PFSK-1 (cell line): ENCODE measurements at regions not wholly inside any gene's neighbourhood (a gene's known extent, or its start where the extent isn't known, plus 50 kb on each side); places are given as distances from the start of the nearest gene placed in this dataset.

Experiments
- FOXP2 ChIP-seq: optimal IDR thresholded peaks from 2 replicates; pipeline ENCODE3; 2011; ENCODE audit warnings: borderline replicate concordance, control low read depth, inconsistent platforms; ENCODE audit not compliant: insufficient read depth; ENCODE audit errors: extremely low read length, extremely low read depth
- POLR2AphosphoS5 ChIP-seq: IDR thresholded peaks from 2 replicates; pipeline ENCODE4 v1.6.1; 2012; ENCODE audit warnings: low read depth, mild to moderate bottlenecking, control low read depth, low read length, moderate library complexity
- SIN3A ChIP-seq: IDR thresholded peaks from 2 replicates; pipeline ENCODE4 v1.6.1; 2012; ENCODE audit warnings: mild to moderate bottlenecking, low read length, moderate library complexity, borderline replicate concordance; ENCODE audit not compliant: insufficient read depth
- TAF1 ChIP-seq: IDR thresholded peaks from 2 replicates; pipeline ENCODE4 v1.6.1; 2012; ENCODE audit warnings: low read length, control low read depth, borderline replicate concordance; ENCODE audit not compliant: insufficient read depth

GRCh38 chr5:40405230-40405629 is 274.5 kb upstream of the PTGER4 start:
- TF ChIP-seq TAF1 (no peak), POLR2AphosphoS5 (no peak), SIN3A (no peak), FOXP2 (no peak)
